ENCODE measurements at regions not wholly inside any gene's neighbourhood (a gene's known extent, or its start where the extent isn't known, plus 50 kb on each side); places are given as distances from the start of the nearest gene placed in this dataset.

GRCh38 chr3:72434296-72434695, 413.9 kb downstream of the SHQ1 start:
- Histone ChIP-seq H3K4me2 (no peak overlapping the region), H4K20me1 (replicated peaks; ENCODE audit: insufficient read depth) (peaks cover 85% of the 10 kb centered on the region), H3K36me3 (ENCODE audit: insufficient read depth) (no peaks in the 10 kb centered on the region), H3K9me2 (ENCODE audit: insufficient read depth) (no peaks in the 10 kb centered on the region), H3K4me3 (no peak overlapping the region), H3K4me1 (ENCODE audit: insufficient read depth) (peaks cover 18% of the 10 kb centered on the region), H3K27ac (ENCODE audit: low read depth) (no peak overlapping the region), H2AFZ (no peak overlapping the region), H3F3A (replicated peaks; ENCODE audit: low read depth) (no peaks in the 10 kb centered on the region), H3K79me2 (replicated peaks; ENCODE audit: insufficient read depth) (peaks cover 98% of the 10 kb centered on the region), H3K27me3 (ENCODE audit: insufficient read depth) (no peaks in the 10 kb centered on the region)
- no peaks in the 10 kb centered on the region for H3K9me3 Mint-ChIP-seq
- H3K4me1 Mint-ChIP-seq, result peaks cover 30% of the 10 kb centered on the region
- H3K36me3 Mint-ChIP-seq (ENCODE audit: low read depth), result peaks cover 16% of the 10 kb centered on the region; the same call in 2 of the 3 replicates
- TF ChIP-seq CREB1 (CRISPR knock-in tag; IDR thresholded peaks at IDR 0.05; ENCODE audit: low read depth) (no peak), ETS1 (IDR thresholded peaks at IDR 0.05) (no peak), ZNF462 (CRISPR knock-in tag; IDR thresholded peaks at IDR 0.05) (no peak), REST (IDR thresholded peaks at IDR 0.05; ENCODE audit: unreplicated experiment) (no peak), JUNB (IDR thresholded peaks at IDR 0.05; ENCODE audit: unreplicated experiment) (no peak), EZH2phosphoT487 (IDR thresholded peaks at IDR 0.05; ENCODE audit: unreplicated experiment) (no peak), POLR2AphosphoS5 (IDR thresholded peaks at IDR 0.05; ENCODE audit: low read depth) (no peak), CTCF (conservative IDR thresholded peaks at IDR 0.05; ENCODE audit: low read depth in 2 of 2) (no peak), ZNF114 (CRISPR knock-in tag; IDR thresholded peaks at IDR 0.05) (no peak), EZH2 (IDR thresholded peaks at IDR 0.05; ENCODE audit: low read depth, unreplicated experiment) (no peak), NANOG (IDR thresholded peaks at IDR 0.05; ENCODE audit: borderline replicate concordance) (no peak), STAT1 (IDR thresholded peaks at IDR 0.05; ENCODE audit: unreplicated experiment) (no peak), ZNF331 (CRISPR knock-in tag; IDR thresholded peaks at IDR 0.05; ENCODE audit: low read depth) (no peak)
- H3K27ac Mint-ChIP-seq, result no peak overlapping the region
- no peaks in the 10 kb centered on the region for H3K27me3 Mint-ChIP-seq (ENCODE audit: insufficient read depth, low read depth, poor library complexity)
- ATAC-seq, result no peak
- H3K4me3 Mint-ChIP-seq, result no peak overlapping the region
- DNase-seq (ENCODE audit: low spot score), result no peak
